GM12874 (cell line): ENCODE measurements at regions not wholly inside any gene's neighbourhood (a gene's known extent, or its start where the extent isn't known, plus 50 kb on each side); places are given as distances from the start of the nearest gene placed in this dataset.

Experiments used
- CTCF ChIP-seq: IDR thresholded peaks from 2 replicates; pipeline ENCODE4 v1.5.1; 2011; ENCODE audit warnings: low read depth, mild to moderate bottlenecking, control low read depth, low read length, moderate library complexity; ENCODE audit not compliant: insufficient read depth

DNA sequence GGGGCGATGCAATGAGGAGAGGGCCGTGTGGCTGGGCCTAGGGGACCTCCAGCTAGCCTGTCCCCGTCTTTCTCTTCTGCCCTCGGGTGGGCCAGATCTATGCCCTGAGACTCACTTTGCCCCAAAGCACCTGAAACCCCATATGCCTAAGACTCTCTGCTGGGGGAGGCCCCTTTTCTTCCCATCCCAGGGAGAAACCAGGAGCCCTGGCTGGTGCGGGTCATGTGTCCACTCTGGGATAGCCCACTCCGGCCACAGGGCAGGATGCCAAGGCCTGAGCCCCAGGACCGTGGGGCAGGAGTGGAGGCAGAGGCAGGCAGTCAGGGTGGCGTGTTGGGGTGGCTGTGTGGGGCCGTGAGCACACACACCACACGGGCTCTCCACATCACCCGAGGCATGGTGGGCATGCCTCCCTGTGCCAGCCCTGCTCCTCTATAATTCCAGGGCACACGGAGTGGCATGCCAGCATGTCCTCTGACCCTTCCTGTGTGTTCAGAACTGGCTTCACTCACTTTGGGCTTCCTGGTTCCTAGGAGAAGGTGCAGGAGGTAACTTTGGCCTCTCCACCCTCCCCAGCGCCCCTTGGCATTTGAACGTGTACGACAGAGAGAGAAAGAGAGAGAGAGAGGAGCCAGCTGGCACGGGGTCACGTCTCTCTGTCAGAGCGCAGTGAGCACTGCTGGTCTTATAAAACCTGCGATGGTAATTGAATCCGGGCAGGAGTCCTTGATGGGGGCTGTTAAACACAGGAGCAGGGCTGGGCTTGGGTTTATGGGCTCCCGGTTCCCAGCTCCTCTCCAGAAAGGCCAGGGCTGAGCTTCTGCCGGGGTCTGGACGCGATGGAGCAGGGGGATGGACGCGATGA is 144.2 kb downstream of the KIF26A start:
- no peak for TF ChIP-seq CTCF

GRCh38 chr14:104283197-104284106 is 145.1 kb downstream of the KIF26A start:
- TF ChIP-seq CTCF = no peak

DNA sequence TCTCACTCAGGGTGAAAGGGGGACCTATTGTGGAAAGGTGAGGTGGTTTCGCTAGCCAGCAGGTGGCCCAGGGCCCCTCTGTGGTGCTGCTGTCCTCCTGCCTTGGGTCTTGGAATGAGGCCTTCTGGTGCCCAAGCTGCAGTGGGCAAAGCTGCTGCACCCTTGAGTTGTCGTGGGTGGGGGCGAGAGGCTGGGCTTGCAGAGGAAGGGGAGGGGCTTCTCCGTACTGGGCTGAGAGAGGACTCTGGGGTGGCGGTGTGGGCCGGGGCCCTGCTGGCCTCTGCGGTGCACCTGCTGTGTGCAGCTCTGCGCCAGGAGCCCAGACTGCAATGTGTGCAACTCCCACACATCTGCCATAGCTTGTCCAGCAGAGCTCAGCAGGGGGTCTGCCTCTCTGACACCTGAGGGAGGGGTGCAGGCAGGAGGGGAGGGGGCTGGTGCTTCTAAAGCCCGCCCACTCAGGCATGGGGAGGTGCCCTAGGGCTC is 145.8 kb downstream of the KIF26A start:
- no peak for TF ChIP-seq CTCF

- no peak for TF ChIP-seq CTCF
These were observed 146.5 kb downstream of the KIF26A start for GRCh38 chr14:104284636-104285507.

GRCh38 chr14:104285508-104285840 is 147.1 kb downstream of the KIF26A start:
- TF ChIP-seq CTCF = no peak

GRCh38 chr14:104286086-104286485 is 147.7 kb downstream of the KIF26A start:
- TF ChIP-seq CTCF = no peak

GRCh38 chr14:104286496-104286895 is 148.1 kb downstream of the KIF26A start:
- TF ChIP-seq CTCF = no peak
